Effector memory CD4-positive, alpha-beta T cell (primary cell): ENCODE measurements at regions not wholly inside any gene's neighbourhood (a gene's known extent, or its start where the extent isn't known, plus 50 kb on each side); places are given as distances from the start of the nearest gene placed in this dataset.

Experiments used
- DNase-seq, 3 donors: peaks; one replicate each; pipeline ENCODE4 v3.0.0-alpha.2; 2020
- H3K27ac ChIP-seq: 2 replicates; pipeline ENCODE4 v1.7.0; 2013; ENCODE audit warnings: mild to moderate bottlenecking, low read length, moderate library complexity; ENCODE audit not compliant: insufficient read depth, poor library complexity, severe bottlenecking
- H3K27me3 ChIP-seq: replicated peaks from 2 replicates; pipeline ENCODE4 v1.7.0; 2013; ENCODE audit warnings: mild to moderate bottlenecking, low read length; ENCODE audit not compliant: insufficient read depth, control insufficient read depth, poor library complexity, severe bottlenecking
- H3K36me3 ChIP-seq: 2 replicates; pipeline ENCODE4 v1.7.0; 2013; ENCODE audit warnings: mild to moderate bottlenecking, low read length, moderate library complexity; ENCODE audit not compliant: control insufficient read depth, insufficient read depth
- H3K4me1 ChIP-seq: 2 replicates; pipeline ENCODE4 v1.7.0; 2013; ENCODE audit warnings: low read length, mild to moderate bottlenecking; ENCODE audit not compliant: control insufficient read depth, insufficient read depth, poor library complexity, severe bottlenecking
- H3K4me3 ChIP-seq: 2 replicates; pipeline ENCODE4 v1.7.0; 2013; ENCODE audit warnings: low read length, low read depth, mild to moderate bottlenecking; ENCODE audit not compliant: insufficient read depth, poor library complexity, severe bottlenecking
- H3K9me3 ChIP-seq: 2 replicates; pipeline ENCODE4 v1.7.0; 2013; ENCODE audit warnings: mild to moderate bottlenecking, low read length, moderate library complexity; ENCODE audit not compliant: control insufficient read depth

GRCh38 chr1:229154811-229155210, 116.1 kb upstream of the RAB4A start:
- H3K27me3 ChIP-seq: no peaks in the 10 kb centered on the region
- H3K4me1 ChIP-seq: peaks cover 6% of the 10 kb centered on the region
- no peak overlapping the region for H3K4me3 ChIP-seq
- no peak for DNase-seq
- no peaks in the 10 kb centered on the region for H3K36me3 ChIP-seq
- H3K9me3 ChIP-seq: no peaks in the 10 kb centered on the region
- H3K27ac ChIP-seq: no peak overlapping the region

- Histone ChIP-seq H3K4me3 (no peak overlapping the region), H3K4me1 (peaks cover 6% of the 10 kb centered on the region), H3K27ac (no peak overlapping the region), H3K27me3 (no peaks in the 10 kb centered on the region), H3K36me3 (no peaks in the 10 kb centered on the region), H3K9me3 (no peaks in the 10 kb centered on the region)
- no peak for DNase-seq
These were observed 115.4 kb upstream of the RAB4A start for GRCh38 chr1:229155472-229155871.

GRCh38 chr1:229156872-229157271, 114.0 kb upstream of the RAB4A start:
- no peak for DNase-seq
- peaks cover 6% of the 10 kb centered on the region for H3K4me1 ChIP-seq
- H3K36me3 ChIP-seq: no peaks in the 10 kb centered on the region
- H3K27ac ChIP-seq: no peak overlapping the region
- no peaks in the 10 kb centered on the region for H3K9me3 ChIP-seq
- no peak overlapping the region for H3K4me3 ChIP-seq
- H3K27me3 ChIP-seq: no peaks in the 10 kb centered on the region

GRCh38 chr1:229157480-229157879, 113.4 kb upstream of the RAB4A start:
- Histone ChIP-seq H3K4me1 (peaks cover 6% of the 10 kb centered on the region), H3K27me3 (no peaks in the 10 kb centered on the region), H3K4me3 (no peak overlapping the region), H3K36me3 (no peaks in the 10 kb centered on the region), H3K9me3 (no peaks in the 10 kb centered on the region), H3K27ac (no peak overlapping the region)
- DNase-seq: no peak

- no peak for DNase-seq
These were observed 112.5 kb upstream of the RAB4A start for GRCh38 chr1:229158341-229158921.

GRCh38 chr1:229158927-229159326, 112.0 kb upstream of the RAB4A start:
- Histone ChIP-seq H3K27ac (no peak overlapping the region), H3K4me3 (no peak overlapping the region), H3K27me3 (no peaks in the 10 kb centered on the region), H3K9me3 (no peaks in the 10 kb centered on the region), H3K36me3 (no peaks in the 10 kb centered on the region), H3K4me1 (peaks cover 6% of the 10 kb centered on the region)
- no peak for DNase-seq

More at GRCh38 chr1:229158341-229158921, 112.5 kb upstream of the RAB4A start:
- H3K27ac ChIP-seq: no peak overlapping the region
- H3K4me3 ChIP-seq: no peak overlapping the region
- H3K9me3 ChIP-seq: no peaks in the 10 kb centered on the region
- no peaks in the 10 kb centered on the region for H3K36me3 ChIP-seq
- no peaks in the 10 kb centered on the region for H3K27me3 ChIP-seq
- H3K4me1 ChIP-seq: peaks cover 6% of the 10 kb centered on the region

- Histone ChIP-seq H3K27ac (no peak overlapping the region), H3K4me1 (peaks cover 6% of the 10 kb centered on the region)
- DNase-seq: no peak
These were observed 111.0 kb upstream of the RAB4A start for GRCh38 chr1:229159668-229160544.

GRCh38 chr1:229161740-229162139, 109.2 kb upstream of the RAB4A start:
- Histone ChIP-seq H3K4me1 (no peaks in the 10 kb centered on the region), H3K4me3 (no peak overlapping the region), H3K36me3 (no peaks in the 10 kb centered on the region), H3K27ac (no peak overlapping the region), H3K9me3 (no peaks in the 10 kb centered on the region), H3K27me3 (no peaks in the 10 kb centered on the region)
- DNase-seq: no peak

More at GRCh38 chr1:229159668-229160544, 111.0 kb upstream of the RAB4A start:
- Histone ChIP-seq H3K27me3 (no peaks in the 10 kb centered on the region), H3K4me3 (no peak overlapping the region), H3K9me3 (no peaks in the 10 kb centered on the region), H3K36me3 (no peaks in the 10 kb centered on the region)

GRCh38 chr1:229162825-229163515, 107.9 kb upstream of the RAB4A start:
- H3K27me3 ChIP-seq: no peaks in the 10 kb centered on the region
- no peak overlapping the region for H3K27ac ChIP-seq
- no peaks in the 10 kb centered on the region for H3K36me3 ChIP-seq
- H3K4me1 ChIP-seq: no peaks in the 10 kb centered on the region
- no peak overlapping the region for H3K4me3 ChIP-seq
- no peak for DNase-seq
- no peaks in the 10 kb centered on the region for H3K9me3 ChIP-seq

- Histone ChIP-seq H3K4me3 (no peak overlapping the region), H3K9me3 (no peaks in the 10 kb centered on the region), H3K36me3 (no peaks in the 10 kb centered on the region), H3K27me3 (no peaks in the 10 kb centered on the region), H3K4me1 (no peaks in the 10 kb centered on the region), H3K27ac (no peak overlapping the region)
- DNase-seq: no peak
These were observed 106.6 kb upstream of the RAB4A start for GRCh38 chr1:229164348-229164747.
